CD8-positive, alpha-beta memory T cell (primary cell): ENCODE measurements at regions not wholly inside any gene's neighbourhood (a gene's known extent, or its start where the extent isn't known, plus 50 kb on each side); places are given as distances from the start of the nearest gene placed in this dataset.
"Not testable (repeated sequence)": the region's sequence is repeated elsewhere in the genome, so short reads cannot be mapped to it uniquely, and the experiment has no call there.

ENCODE experiments used
- CTCF ChIA-PET: fragments of 350-600 bp; sonication (Branson Sonifier 250); formaldehyde crosslinking; loops from one replicate; lab custom pipeline; 2021; ENCODE audit warnings: antibody characterized with exemption; lab: Charles Lee
- POLR2A ChIA-PET: fragments of 350-600 bp; sonication (Branson Sonifier 250); formaldehyde crosslinking; loops from one replicate; lab custom pipeline; 2021; ENCODE audit warnings: antibody characterized with exemption; lab: Charles Lee
- DNase-seq, 5 donors: peaks; one replicate each; pipeline versions ENCODE4 v3.0.0 to v3.0.0-alpha.2; 2020 to 2022; ENCODE audit warnings: mixed read lengths in 1 of 5
- H3K27ac ChIP-seq: one replicate; pipeline ENCODE4 v1.7.0; 2013; ENCODE audit warnings: low read depth, mild to moderate bottlenecking, low read length, moderate library complexity
- H3K27me3 ChIP-seq: 2 replicates; pipeline ENCODE4 v1.7.0; 2013; ENCODE audit warnings: low read length, mild to moderate bottlenecking; ENCODE audit not compliant: insufficient read depth, poor library complexity, severe bottlenecking
- H3K36me3 ChIP-seq: 2 replicates; pipeline ENCODE4 v1.7.0; 2013; ENCODE audit warnings: mild to moderate bottlenecking, low read length, moderate library complexity; ENCODE audit not compliant: insufficient read depth
- H3K4me1 ChIP-seq: 2 replicates; pipeline ENCODE4 v1.7.0; 2013; ENCODE audit warnings: mild to moderate bottlenecking, low read length, moderate library complexity; ENCODE audit not compliant: insufficient read depth
- H3K4me3 ChIP-seq: 2 replicates; pipeline ENCODE4 v1.7.0; 2013; ENCODE audit warnings: mild to moderate bottlenecking, low read length
- H3K9me3 ChIP-seq: 2 replicates; pipeline ENCODE4 v1.7.0; 2013; ENCODE audit warnings: mild to moderate bottlenecking, low read length
- H3K27ac Mint-ChIP-seq, 8 donors: one replicate each; pipeline ENCODE4 v1.8.0; 2020 to 2021; ENCODE audit warnings: mixed read lengths in 8 of 8, mild to moderate bottlenecking in 6 of 8, inconsistent platforms in 3 of 8, moderate library complexity in 3 of 8
- H3K27me3 Mint-ChIP-seq, 2 donors: one replicate each; pipeline ENCODE4 v1.8.0; 2020 to 2021; ENCODE audit warnings: mixed read lengths in 2 of 2, mild to moderate bottlenecking in 1 of 2, moderate library complexity in 1 of 2
- H3K36me3 Mint-ChIP-seq, 3 donors: one replicate each; pipeline ENCODE4 v1.8.0; 2020 to 2021; ENCODE audit warnings: mixed read lengths in 3 of 3, inconsistent platforms in 1 of 3, mild to moderate bottlenecking in 1 of 3
- H3K4me1 Mint-ChIP-seq, 3 donors: one replicate each; pipeline ENCODE4 v1.8.0; 2020 to 2021; ENCODE audit warnings: mixed read lengths in 3 of 3, inconsistent platforms in 1 of 3, mild to moderate bottlenecking in 1 of 3
- H3K4me3 Mint-ChIP-seq, 7 donors: one replicate each; pipeline ENCODE4 v1.8.0; 2020 to 2021; ENCODE audit warnings: mixed read lengths in 7 of 7, mild to moderate bottlenecking in 6 of 7, moderate library complexity in 4 of 7, inconsistent platforms in 2 of 7
- H3K9me3 Mint-ChIP-seq, 5 donors: one replicate each; pipeline ENCODE4 v1.8.0; 2020 to 2022; ENCODE audit warnings: mixed read lengths in 5 of 5, mild to moderate bottlenecking in 3 of 5, moderate library complexity in 2 of 5, inconsistent platforms in 1 of 5

- ChIA-PET CTCF (no interaction called here), POLR2A (no interaction called here)
- Mint-ChIP-seq H3K9me3 (peaks cover 2 to 15% (median 4%) of the 10 kb centered on the region in 5 donors), H3K27ac (no peak overlapping the region), H3K4me3 (no peak overlapping the region), H3K36me3 (no peaks in the 10 kb centered on the region), H3K4me1 (no peaks in the 10 kb centered on the region), H3K27me3 (no peaks in the 10 kb centered on the region)
- Histone ChIP-seq H3K27me3 (no peaks in the 10 kb centered on the region), H3K9me3 (no peaks in the 10 kb centered on the region), H3K27ac (no peak overlapping the region), H3K36me3 (no peaks in the 10 kb centered on the region), H3K4me3 (no peak overlapping the region), H3K4me1 (no peaks in the 10 kb centered on the region)
- DNase-seq: no peak
These were observed 558.2 kb upstream of the MIS18BP1 start for GRCh38 chr14:45811155-45811554.

GRCh38 chr14:45810152-45810872, 557.3 kb upstream of the MIS18BP1 start:
- Histone ChIP-seq H3K27ac (no peak overlapping the region), H3K27me3 (no peaks in the 10 kb centered on the region), H3K36me3 (no peaks in the 10 kb centered on the region), H3K9me3 (no peaks in the 10 kb centered on the region), H3K4me3 (no peak overlapping the region), H3K4me1 (no peaks in the 10 kb centered on the region)
- H3K4me1 Mint-ChIP-seq: no peaks in the 10 kb centered on the region
- DNase-seq: no peak
- H3K36me3 Mint-ChIP-seq: no peaks in the 10 kb centered on the region
- no peak overlapping the region for H3K27ac Mint-ChIP-seq
- ChIA-PET CTCF (no interaction called here), POLR2A (no interaction called here)
- peaks cover 2 to 16% (median 4%) of the 10 kb centered on the region in 5 donors for H3K9me3 Mint-ChIP-seq
- H3K27me3 Mint-ChIP-seq: no peaks in the 10 kb centered on the region
- no peak overlapping the region for H3K4me3 Mint-ChIP-seq

- Histone ChIP-seq H3K4me3 (no peak overlapping the region), H3K9me3 (no peaks in the 10 kb centered on the region), H3K27me3 (no peaks in the 10 kb centered on the region), H3K27ac (no peak overlapping the region), H3K4me1 (no peaks in the 10 kb centered on the region), H3K36me3 (no peaks in the 10 kb centered on the region)
- H3K27me3 Mint-ChIP-seq: no peaks in the 10 kb centered on the region
- H3K27ac Mint-ChIP-seq: no peak overlapping the region
- no peak overlapping the region for H3K4me3 Mint-ChIP-seq
- no peaks in the 10 kb centered on the region for H3K4me1 Mint-ChIP-seq
- ChIA-PET CTCF (no interaction called here), POLR2A (no interaction called here)
- DNase-seq: no peak
- no peaks in the 10 kb centered on the region for H3K36me3 Mint-ChIP-seq
- H3K9me3 Mint-ChIP-seq: peaks cover 0 to 16% (median 4%) of the 10 kb centered on the region in 5 donors
These were observed 554.3 kb upstream of the MIS18BP1 start for GRCh38 chr14:45807178-45807899.

- H3K27me3 ChIP-seq: no peaks in the 10 kb centered on the region
- no peak for DNase-seq
- no peaks in the 10 kb centered on the region for H3K36me3 ChIP-seq
- no peaks in the 10 kb centered on the region for H3K4me1 Mint-ChIP-seq
- no peak overlapping the region for H3K4me3 ChIP-seq
- POLR2A ChIA-PET: no interaction called here
- H3K4me1 ChIP-seq: no peaks in the 10 kb centered on the region
- CTCF ChIA-PET: no interaction called here
- H3K27ac ChIP-seq: no peak overlapping the region
- H3K4me3 Mint-ChIP-seq: no peak overlapping the region
- peaks cover 0 to 9% (median 5%) of the 10 kb centered on the region in 5 donors for H3K9me3 Mint-ChIP-seq
- no peak overlapping the region for H3K27ac Mint-ChIP-seq
- H3K36me3 Mint-ChIP-seq: no peaks in the 10 kb centered on the region
- H3K9me3 ChIP-seq: no peaks in the 10 kb centered on the region
- H3K27me3 Mint-ChIP-seq: no peaks in the 10 kb centered on the region
These were observed 546.5 kb upstream of the MIS18BP1 start for GRCh38 chr14:45799511-45799910.

- ChIA-PET POLR2A (no interaction called here), CTCF (no interaction called here)
- no peaks in the 10 kb centered on the region for H3K4me1 ChIP-seq
- H3K9me3 Mint-ChIP-seq: peaks cover 0 to 11% (median 5%) of the 10 kb centered on the region in 5 donors
- H3K9me3 ChIP-seq: no peaks in the 10 kb centered on the region
- no peak overlapping the region for H3K4me3 ChIP-seq
- H3K27me3 ChIP-seq: no peaks in the 10 kb centered on the region
- H3K27ac Mint-ChIP-seq: no peak overlapping the region
- DNase-seq: no peak
- H3K27me3 Mint-ChIP-seq: no peaks in the 10 kb centered on the region
- H3K4me3 Mint-ChIP-seq: no peak overlapping the region
- no peak overlapping the region for H3K27ac ChIP-seq
- H3K36me3 ChIP-seq: no peaks in the 10 kb centered on the region
- no peaks in the 10 kb centered on the region for H3K4me1 Mint-ChIP-seq
- no peaks in the 10 kb centered on the region for H3K36me3 Mint-ChIP-seq
These were observed 545.7 kb upstream of the MIS18BP1 start for GRCh38 chr14:45798659-45799058.

- H3K27me3 Mint-ChIP-seq, H3K9me3 ChIP-seq, CTCF ChIA-PET, POLR2A ChIA-PET, H3K4me1 ChIP-seq, H3K4me1 Mint-ChIP-seq, H3K27ac ChIP-seq, H3K4me3 Mint-ChIP-seq, H3K27me3 ChIP-seq, H3K36me3 Mint-ChIP-seq, DNase-seq, H3K36me3 ChIP-seq, H3K4me3 ChIP-seq, H3K27ac Mint-ChIP-seq: not testable (repeated sequence)
- H3K9me3 Mint-ChIP-seq: peaks cover 0 to 16% (median 4%) of the 10 kb centered on the region in 5 donors
These were observed 543.0 kb upstream of the MIS18BP1 start for GRCh38 chr14:45796006-45796405.

- no peak for DNase-seq
- H3K9me3 Mint-ChIP-seq: peaks cover 0 to 15% (median 6%) of the 10 kb centered on the region in 5 donors
- H3K36me3 Mint-ChIP-seq: no peaks in the 10 kb centered on the region
- Histone ChIP-seq H3K27ac (no peak overlapping the region), H3K9me3 (no peaks in the 10 kb centered on the region), H3K4me3 (no peak overlapping the region), H3K27me3 (no peaks in the 10 kb centered on the region), H3K36me3 (no peaks in the 10 kb centered on the region), H3K4me1 (no peaks in the 10 kb centered on the region)
- H3K27ac Mint-ChIP-seq: no peak overlapping the region
- CTCF ChIA-PET: no interaction called here
- no peaks in the 10 kb centered on the region for H3K4me1 Mint-ChIP-seq
- H3K4me3 Mint-ChIP-seq: no peak overlapping the region
- POLR2A ChIA-PET: no interaction called here
- no peaks in the 10 kb centered on the region for H3K27me3 Mint-ChIP-seq
These were observed 540.1 kb upstream of the MIS18BP1 start for GRCh38 chr14:45793081-45793480.

GRCh38 chr14:45790293-45790692, 537.3 kb upstream of the MIS18BP1 start:
- Histone ChIP-seq H3K9me3 (no peaks in the 10 kb centered on the region), H3K27me3 (no peaks in the 10 kb centered on the region), H3K4me3 (no peak overlapping the region), H3K27ac (no peak overlapping the region), H3K4me1 (no peaks in the 10 kb centered on the region), H3K36me3 (no peaks in the 10 kb centered on the region)
- no peak for DNase-seq
- no peaks in the 10 kb centered on the region for H3K27me3 Mint-ChIP-seq
- H3K4me3 Mint-ChIP-seq: no peak overlapping the region
- ChIA-PET CTCF (no interaction called here), POLR2A (no interaction called here)
- H3K27ac Mint-ChIP-seq: no peak overlapping the region
- no peaks in the 10 kb centered on the region for H3K36me3 Mint-ChIP-seq
- no peaks in the 10 kb centered on the region for H3K4me1 Mint-ChIP-seq
- H3K9me3 Mint-ChIP-seq: peaks cover 8 to 19% (median 13%) of the 10 kb centered on the region in 5 donors
